ENCODE measurements at regions not wholly inside any gene's neighbourhood (a gene's known extent, or its start where the extent isn't known, plus 50 kb on each side); places are given as distances from the start of the nearest gene placed in this dataset.

DNA sequence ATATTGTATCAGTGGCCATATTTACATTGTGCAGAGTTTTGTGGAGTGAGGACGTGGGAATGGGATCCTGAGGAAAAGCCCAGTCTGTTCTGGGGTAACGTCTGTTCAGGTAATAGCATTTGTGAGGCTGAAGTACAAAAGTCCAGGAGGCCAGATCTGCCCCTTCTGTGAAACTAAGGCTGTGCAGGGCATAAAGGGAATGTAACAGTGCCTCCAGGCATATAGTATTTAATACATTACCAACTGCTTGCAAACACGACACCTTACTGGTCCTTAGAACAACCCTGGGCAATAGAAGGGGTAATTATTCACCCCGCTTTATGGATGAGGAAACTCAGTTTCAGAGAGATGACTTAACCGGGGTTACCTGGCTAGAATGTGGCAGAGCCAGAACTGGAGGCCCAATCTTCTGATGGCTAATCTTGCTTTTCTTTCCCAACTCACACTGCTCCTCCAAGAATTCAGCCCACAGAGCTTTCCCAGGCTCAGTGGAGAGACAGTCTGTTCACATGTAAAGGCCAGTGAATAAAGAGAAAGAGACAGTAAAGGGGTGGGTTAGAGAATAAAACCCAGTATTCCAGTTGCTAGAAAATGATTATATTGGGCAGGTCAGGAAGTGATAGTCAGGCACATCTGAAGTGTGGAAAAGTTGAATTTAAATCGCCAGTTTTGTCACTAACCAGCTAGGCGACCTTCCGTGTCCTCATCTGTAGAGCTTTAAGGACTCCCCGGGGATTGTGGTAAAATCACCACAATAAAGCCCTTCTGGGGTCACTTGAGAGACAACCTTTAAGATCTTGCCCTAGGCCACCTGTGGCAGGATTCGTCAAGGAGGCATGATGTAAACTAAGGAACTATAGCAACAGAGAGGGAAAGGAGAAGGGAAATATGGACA is 280.7 kb upstream of the CITED2 start:
- no peak for DNase-seq

DNA sequence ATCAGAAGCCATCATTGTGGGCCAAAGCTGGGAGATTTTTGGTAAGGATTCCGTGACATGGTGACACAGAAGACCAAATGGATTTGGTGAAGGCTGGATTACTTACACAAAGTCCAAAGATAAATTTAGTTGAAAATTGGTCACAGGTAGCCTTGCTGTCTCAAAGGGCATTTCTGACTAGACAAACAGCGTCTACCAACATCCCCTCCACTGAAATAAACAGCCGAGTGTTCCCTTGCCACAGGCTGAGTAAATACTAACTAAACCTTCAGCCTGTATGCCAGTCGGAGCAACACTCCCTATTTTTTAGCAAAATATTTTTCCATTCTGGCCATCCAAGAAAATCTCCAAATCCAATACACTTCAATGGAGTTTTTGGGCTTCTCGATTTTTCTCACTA is 279.9 kb upstream of the CITED2 start:
- no peak for DNase-seq

DNA sequence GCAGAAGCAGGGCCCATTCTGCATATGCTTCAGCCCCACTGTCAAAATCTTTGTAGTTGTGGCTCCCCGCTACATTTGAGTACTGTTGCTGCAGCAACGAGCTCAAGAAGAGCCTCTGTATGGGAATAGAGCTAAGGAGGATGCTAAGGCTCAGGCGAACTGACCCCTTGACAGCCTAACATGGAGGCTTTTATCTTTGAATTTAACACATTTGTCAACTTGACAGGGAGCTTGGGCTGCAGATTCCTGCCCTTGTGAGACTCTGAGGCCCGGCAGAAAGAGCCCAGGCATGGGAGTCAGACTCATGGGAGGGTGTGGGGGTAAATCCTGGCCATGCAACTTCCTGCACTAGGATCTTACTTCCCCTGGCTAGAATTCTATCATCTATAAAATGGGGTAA is 278.7 kb upstream of the CITED2 start:
- no peak for DNase-seq

GRCh38 chr6:139650941-139651340 is 276.5 kb upstream of the CITED2 start:
- no peak for DNase-seq

GRCh38 chr6:139649732-139650131 is 275.3 kb upstream of the CITED2 start:
- no peak for DNase-seq

DNA sequence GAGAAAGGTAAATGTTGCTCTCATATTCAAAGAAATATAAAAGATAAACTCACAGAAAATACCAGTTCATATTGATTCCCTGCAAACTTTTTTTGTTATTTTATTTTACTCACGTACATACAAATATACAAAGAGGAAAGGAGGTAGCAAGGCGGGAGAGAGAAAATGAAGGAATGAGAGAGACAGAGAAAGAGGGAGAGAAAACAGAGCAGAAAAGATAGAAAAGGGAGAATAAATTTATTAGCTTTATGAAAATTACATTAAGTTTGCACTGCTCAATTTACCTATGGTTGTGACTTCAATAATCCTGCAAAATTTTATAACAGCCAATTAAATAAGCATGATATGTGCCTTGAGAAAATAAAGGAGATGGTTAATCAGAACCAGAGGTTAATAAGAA is 274.7 kb upstream of the CITED2 start:
- DNase-seq: no peak

GRCh38 chr6:139648430-139649000 is 274.1 kb upstream of the CITED2 start:
- DNase-seq: no peak

- no peak for DNase-seq
These were observed 273.4 kb upstream of the CITED2 start for GRCh38 chr6:139647841-139648240.

DNA sequence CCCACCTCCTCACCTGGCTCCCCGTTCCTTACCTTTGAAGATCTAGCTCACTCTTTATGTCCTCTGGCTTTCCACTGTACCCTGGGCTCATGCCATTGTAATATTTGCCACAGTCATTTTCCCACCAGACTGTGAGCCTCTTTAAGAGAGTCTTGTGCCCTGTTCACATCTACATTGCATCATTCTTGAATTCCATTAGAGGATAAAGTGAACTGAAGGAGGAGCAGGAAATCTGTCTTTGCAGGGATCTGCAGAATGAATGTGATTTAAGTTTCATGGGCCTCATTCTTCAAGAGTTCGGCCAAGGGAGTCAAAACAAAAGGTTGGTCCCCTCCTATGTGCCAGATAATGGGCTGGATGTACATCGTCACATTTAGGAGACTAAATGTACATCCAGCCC is 272.6 kb upstream of the CITED2 start:
- no peak for DNase-seq

- no peak for DNase-seq
These were observed 270.4 kb upstream of the CITED2 start for GRCh38 chr6:139644821-139645220.

DNA sequence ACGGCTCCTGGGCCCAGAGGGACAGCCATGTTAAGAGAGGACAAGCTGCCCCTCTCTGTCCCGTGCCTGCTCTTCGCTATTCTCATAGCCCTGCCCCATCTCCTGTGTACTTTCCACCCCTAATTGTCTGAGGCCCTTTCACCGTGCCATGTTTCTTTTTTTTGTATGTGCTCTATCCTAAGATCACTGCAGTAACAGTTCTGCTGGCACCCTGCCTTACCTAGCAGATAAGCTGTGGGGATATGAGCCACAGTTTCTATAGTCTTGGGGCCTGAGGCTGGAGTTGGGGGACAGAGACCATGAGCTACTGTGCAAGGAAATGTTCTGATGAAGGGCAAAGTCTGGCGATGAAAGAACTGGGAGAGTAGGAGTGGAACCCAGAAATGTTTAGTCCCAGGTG is 269.5 kb upstream of the CITED2 start:
- DNase-seq: no peak

DNA sequence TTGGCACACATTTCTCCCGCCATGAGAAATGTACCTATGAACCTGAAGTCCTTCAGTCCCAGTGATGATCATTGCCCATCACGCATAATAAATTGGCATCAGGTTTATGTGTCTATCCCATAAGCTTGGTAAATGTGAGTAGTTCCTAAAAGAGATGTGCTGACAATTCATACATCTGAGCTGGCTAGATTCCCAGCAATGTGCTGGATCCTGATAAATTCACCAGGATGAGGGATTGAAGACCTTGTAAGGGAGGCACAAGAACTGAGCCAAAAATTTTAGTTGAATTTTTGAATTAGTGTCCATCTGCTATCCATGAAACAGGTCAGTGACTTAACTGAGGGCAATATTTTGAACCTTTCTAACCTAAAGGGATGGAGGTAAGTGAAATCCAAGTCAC is 267.9 kb upstream of the CITED2 start:
- peak; percentile 50 for DNase-seq

GRCh38 chr6:139641376-139641775 is 266.9 kb upstream of the CITED2 start:
- DNase-seq: no peak

DNA sequence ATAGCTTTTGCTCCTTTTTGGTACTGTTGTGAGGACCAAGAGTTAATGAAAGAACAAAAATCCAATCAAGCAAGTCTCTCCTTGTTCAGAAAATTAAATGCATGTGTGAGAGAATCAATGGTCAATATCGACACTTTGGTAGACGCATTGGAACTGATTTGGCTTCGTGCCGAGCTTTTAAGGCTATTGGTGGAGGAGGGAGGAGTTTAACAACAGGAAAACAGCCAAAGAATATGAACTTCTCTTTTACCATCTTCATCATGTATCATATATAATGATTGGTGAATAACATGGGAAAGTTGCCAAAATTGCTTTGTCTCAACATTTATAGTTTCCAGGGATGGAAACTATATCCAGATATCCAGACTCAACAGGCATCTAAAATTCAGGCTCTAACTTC is 266.5 kb upstream of the CITED2 start:
- DNase-seq: no peak

DNA sequence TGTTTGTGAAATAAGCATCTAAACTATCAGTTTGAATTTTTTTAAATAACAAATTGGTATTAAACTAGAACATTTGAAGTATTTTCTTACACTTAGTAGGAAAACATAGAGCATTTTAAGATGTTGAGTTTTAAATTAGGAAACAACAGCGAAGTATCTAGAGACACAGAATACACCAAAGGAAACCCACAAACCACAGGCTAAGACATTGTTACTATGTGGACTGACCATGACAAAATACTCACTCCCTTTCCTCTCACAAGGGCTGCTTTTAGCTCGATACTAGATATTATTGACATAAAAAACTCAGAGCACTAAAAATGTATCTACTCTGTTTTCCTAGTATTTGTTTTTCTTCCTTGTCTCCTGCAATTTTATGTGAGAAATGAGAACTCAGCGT is 266.0 kb upstream of the CITED2 start:
- DNase-seq: no peak

- DNase-seq: no peak
These were observed 265.1 kb upstream of the CITED2 start for GRCh38 chr6:139639507-139639906.

- no peak for DNase-seq
These were observed 263.9 kb upstream of the CITED2 start for GRCh38 chr6:139638179-139638941.

DNA sequence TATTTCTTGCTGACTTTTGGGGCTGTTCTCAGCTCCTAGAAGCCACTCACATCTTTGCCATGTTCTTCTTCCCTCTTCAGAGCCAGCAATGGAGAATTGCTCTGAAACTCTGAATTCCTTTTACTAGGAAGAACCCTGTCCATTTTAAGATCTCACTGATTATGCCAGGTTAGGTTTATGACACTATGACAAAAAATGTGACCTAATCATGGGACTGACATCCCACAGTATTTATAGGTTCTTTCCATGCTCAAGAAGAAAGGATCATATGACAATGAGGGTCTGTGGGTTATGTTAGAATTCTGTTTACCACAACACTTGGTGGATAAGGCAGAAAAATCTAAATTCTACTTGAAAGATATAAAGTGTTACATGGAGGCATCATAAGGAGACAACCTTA is 263.3 kb upstream of the CITED2 start:
- no peak for DNase-seq

DNA sequence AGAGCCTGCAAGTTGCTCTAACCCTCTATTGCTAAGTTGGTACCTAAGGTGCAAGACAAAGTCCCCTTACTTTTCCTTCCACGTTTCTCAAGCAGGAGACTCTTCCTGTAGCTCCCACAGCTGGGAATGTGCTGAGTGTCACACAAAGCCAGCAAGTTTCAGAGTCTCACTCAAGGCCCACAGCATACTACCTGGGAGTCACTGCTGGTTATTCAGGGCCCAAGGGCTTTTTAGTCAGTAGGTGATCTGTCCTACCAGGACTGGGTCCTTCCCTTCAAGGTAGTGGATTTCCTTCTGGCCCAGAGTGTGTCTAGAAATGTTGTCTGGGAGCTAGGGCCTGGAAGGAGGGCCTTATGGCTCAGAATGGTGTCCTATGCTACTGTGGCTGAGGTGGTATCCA is 261.9 kb upstream of the CITED2 start:
- no peak for DNase-seq

- DNase-seq: no peak
These were observed 261.1 kb upstream of the CITED2 start for GRCh38 chr6:139635401-139636130.

GRCh38 chr6:139632840-139633239 is 258.4 kb upstream of the CITED2 start:
- no peak for DNase-seq

- DNase-seq: no peak
These were observed 253.8 kb upstream of the CITED2 start for GRCh38 chr6:139628270-139628669.

DNA sequence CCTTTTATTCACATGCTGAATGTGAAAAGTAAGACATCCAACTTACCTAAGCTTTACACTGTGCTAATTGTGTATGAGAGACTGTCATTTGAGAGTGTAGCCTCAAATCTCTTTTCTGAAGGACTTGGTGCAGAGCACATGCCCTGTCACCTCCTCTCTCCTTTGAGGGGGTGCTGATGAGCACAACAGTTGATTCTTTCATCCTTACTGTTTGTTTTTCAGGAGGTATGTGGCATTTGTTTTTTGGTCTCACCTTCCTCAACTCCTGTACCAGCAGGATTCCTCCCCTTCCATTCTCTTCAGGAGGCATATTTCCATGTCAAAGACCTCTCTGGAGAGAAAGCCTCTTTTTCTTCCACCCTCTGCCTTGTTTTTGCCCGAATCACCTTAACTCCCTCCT is 252.6 kb upstream of the CITED2 start:
- no peak for DNase-seq

Measured in NCI-H446 treated with DMSO at 0.1 percent for 48 hours (cell line).